SH-SY5Y (cell line): ENCODE measurements at regions not wholly inside any gene's neighbourhood (a gene's known extent, or its start where the extent isn't known, plus 50 kb on each side); places are given as distances from the start of the nearest gene placed in this dataset.

Experiments
- GATA2 ChIP-seq: IDR thresholded peaks from 2 replicates; pipeline ENCODE4 v1.6.1; 2011; ENCODE audit warnings: mild to moderate bottlenecking, low read depth, low read length
- GATA3 ChIP-seq: IDR thresholded peaks from 2 replicates; pipeline ENCODE4 v1.6.1; 2011; ENCODE audit warnings: low read depth, mild to moderate bottlenecking, low read length, moderate library complexity

- TF ChIP-seq GATA3 (no peak), GATA2 (no peak)
Observed at GRCh38 chr6:67541586-67541985, 1093.5 kb upstream of the ADGRB3 start.
